SK-N-SH (cell line): ENCODE measurements at regions not wholly inside any gene's neighbourhood (a gene's known extent, or its start where the extent isn't known, plus 50 kb on each side); places are given as distances from the start of the nearest gene placed in this dataset.

Source experiments
- FOXM1 ChIP-seq: IDR thresholded peaks from 2 replicates; pipeline ENCODE4 v1.4.0; 2012; ENCODE audit warnings: low read depth, mild to moderate bottlenecking
- JUND ChIP-seq: IDR thresholded peaks from 2 replicates; pipeline ENCODE4 v1.4.0; 2012
- NRF1 ChIP-seq: IDR thresholded peaks from 2 replicates; pipeline ENCODE4 v1.6.1; 2012; ENCODE audit warnings: low read depth, mild to moderate bottlenecking, low read length
- RAD21 ChIP-seq: IDR thresholded peaks from 2 replicates; pipeline ENCODE4 v1.6.1; 2012; ENCODE audit warnings: mild to moderate bottlenecking, low read length
- REST ChIP-seq: IDR thresholded peaks from 2 replicates; pipeline ENCODE4 v1.6.1; 2012; ENCODE audit warnings: mild to moderate bottlenecking, low read depth, low read length, moderate library complexity
- RFX5 ChIP-seq: IDR thresholded peaks from 2 replicates; pipeline ENCODE4 v1.6.1; 2012; ENCODE audit warnings: mild to moderate bottlenecking, improper control_type of control experiment, low read length
- TF ChIP-seq, protein P1 (sequence below): fragments of 200-600 bp; sonication (generic); IDR thresholded peaks from 2 replicates; pipeline ENCODE4 v1.6.1; 2017; ENCODE audit warnings: antibody characterized with exemption, mild to moderate bottlenecking, moderate library complexity
- TF ChIP-seq, protein P2 (sequence below): IDR thresholded peaks from 2 replicates; pipeline ENCODE4 v1.4.0; 2012; ENCODE audit warnings: low read depth

- TF ChIP-seq FOXM1 (no peak), JUND (no peak), RFX5 (no peak), REST (no peak), NRF1 (no peak), RAD21 (no peak)
- TF ChIP-seq, protein P1, sequence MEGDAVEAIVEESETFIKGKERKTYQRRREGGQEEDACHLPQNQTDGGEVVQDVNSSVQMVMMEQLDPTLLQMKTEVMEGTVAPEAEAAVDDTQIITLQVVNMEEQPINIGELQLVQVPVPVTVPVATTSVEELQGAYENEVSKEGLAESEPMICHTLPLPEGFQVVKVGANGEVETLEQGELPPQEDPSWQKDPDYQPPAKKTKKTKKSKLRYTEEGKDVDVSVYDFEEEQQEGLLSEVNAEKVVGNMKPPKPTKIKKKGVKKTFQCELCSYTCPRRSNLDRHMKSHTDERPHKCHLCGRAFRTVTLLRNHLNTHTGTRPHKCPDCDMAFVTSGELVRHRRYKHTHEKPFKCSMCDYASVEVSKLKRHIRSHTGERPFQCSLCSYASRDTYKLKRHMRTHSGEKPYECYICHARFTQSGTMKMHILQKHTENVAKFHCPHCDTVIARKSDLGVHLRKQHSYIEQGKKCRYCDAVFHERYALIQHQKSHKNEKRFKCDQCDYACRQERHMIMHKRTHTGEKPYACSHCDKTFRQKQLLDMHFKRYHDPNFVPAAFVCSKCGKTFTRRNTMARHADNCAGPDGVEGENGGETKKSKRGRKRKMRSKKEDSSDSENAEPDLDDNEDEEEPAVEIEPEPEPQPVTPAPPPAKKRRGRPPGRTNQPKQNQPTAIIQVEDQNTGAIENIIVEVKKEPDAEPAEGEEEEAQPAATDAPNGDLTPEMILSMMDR, result no peak
- TF ChIP-seq, protein P2, sequence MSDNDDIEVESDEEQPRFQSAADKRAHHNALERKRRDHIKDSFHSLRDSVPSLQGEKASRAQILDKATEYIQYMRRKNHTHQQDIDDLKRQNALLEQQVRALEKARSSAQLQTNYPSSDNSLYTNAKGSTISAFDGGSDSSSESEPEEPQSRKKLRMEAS, result no peak
Measured at GRCh38 chr5:123249446-123249845, 160.4 kb downstream of the PRDM6 start.
